Epithelial cell of esophagus (primary cell): ENCODE measurements at regions not wholly inside any gene's neighbourhood (a gene's known extent, or its start where the extent isn't known, plus 50 kb on each side); places are given as distances from the start of the nearest gene placed in this dataset.
A peak's percentile ranks its signal among the peaks of the same experiment; 100 is the strongest.

ENCODE experiments used
- DNase-seq: peaks from one replicate; pipeline ENCODE4 v3.0.0; 2010; ENCODE audit warnings: low read depth
- H3K4me3 ChIP-seq: 2 replicates; pipeline ENCODE4 v1.5.1; 2011; ENCODE audit warnings: mild to moderate bottlenecking, low read length, control low read depth
- TF ChIP-seq, protein P1 (sequence below): IDR thresholded peaks from 2 replicates; pipeline ENCODE4 v1.5.1; 2011; ENCODE audit warnings: low read depth, mild to moderate bottlenecking, low read length, control low read depth, inconsistent platforms; ENCODE audit not compliant: insufficient read depth; ENCODE audit errors: missing control alignments

- no peak for DNase-seq
- H3K4me3 ChIP-seq = no peak overlapping the region
- TF ChIP-seq, protein P1, sequence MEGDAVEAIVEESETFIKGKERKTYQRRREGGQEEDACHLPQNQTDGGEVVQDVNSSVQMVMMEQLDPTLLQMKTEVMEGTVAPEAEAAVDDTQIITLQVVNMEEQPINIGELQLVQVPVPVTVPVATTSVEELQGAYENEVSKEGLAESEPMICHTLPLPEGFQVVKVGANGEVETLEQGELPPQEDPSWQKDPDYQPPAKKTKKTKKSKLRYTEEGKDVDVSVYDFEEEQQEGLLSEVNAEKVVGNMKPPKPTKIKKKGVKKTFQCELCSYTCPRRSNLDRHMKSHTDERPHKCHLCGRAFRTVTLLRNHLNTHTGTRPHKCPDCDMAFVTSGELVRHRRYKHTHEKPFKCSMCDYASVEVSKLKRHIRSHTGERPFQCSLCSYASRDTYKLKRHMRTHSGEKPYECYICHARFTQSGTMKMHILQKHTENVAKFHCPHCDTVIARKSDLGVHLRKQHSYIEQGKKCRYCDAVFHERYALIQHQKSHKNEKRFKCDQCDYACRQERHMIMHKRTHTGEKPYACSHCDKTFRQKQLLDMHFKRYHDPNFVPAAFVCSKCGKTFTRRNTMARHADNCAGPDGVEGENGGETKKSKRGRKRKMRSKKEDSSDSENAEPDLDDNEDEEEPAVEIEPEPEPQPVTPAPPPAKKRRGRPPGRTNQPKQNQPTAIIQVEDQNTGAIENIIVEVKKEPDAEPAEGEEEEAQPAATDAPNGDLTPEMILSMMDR = no peak
Measured at GRCh38 chr6:92770540-92770939, 648.8 kb downstream of the EPHA7 start.

- H3K4me3 ChIP-seq = no peak overlapping the region
- TF ChIP-seq, protein P1 = no peak
- peak; percentile 68 for DNase-seq
Measured at GRCh38 chr6:92767101-92767500, 652.3 kb downstream of the EPHA7 start.

DNA sequence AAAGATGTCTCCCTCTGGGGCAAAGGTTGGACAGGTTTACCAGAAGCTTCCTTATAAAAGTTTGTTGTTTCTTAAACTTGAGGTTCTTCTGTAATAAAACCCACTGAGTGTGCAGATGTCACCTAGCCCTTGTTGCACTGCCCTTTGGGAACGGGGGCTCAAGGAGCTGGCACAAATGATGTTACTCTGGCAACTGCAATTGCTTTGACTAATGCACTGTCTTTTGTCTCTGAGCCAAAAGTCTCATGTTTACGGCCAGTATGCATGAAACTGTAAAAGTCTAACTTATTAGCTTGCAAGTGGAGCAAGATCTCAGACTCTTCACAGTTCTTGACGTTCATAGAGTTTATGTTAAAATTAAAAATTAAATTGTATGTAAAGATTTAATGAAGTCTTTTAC is 655.7 kb downstream of the EPHA7 start:
- no peak overlapping the region for H3K4me3 ChIP-seq
- TF ChIP-seq, protein P1 = no peak
- no peak for DNase-seq

DNA sequence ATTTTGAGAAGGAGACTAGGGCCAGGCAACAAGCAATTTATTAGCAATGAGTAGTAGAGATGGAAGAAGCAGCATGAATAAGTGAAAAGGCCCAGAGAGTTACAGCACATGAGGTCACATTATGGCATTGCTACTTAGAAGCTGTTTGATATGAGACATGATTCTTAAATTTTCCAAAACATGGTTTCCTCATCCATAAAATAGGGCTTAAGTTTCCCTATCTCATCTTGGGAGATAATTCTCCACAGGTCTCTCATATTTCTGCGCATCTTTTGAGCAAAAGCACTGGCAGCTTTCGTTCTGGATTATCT is 656.1 kb downstream of the EPHA7 start:
- TF ChIP-seq, protein P1 = no peak
- DNase-seq = no peak
- H3K4me3 ChIP-seq = no peak overlapping the region

GRCh38 chr6:92762443-92763273 is 656.7 kb downstream of the EPHA7 start:
- TF ChIP-seq, protein P1 = no peak

DNA sequence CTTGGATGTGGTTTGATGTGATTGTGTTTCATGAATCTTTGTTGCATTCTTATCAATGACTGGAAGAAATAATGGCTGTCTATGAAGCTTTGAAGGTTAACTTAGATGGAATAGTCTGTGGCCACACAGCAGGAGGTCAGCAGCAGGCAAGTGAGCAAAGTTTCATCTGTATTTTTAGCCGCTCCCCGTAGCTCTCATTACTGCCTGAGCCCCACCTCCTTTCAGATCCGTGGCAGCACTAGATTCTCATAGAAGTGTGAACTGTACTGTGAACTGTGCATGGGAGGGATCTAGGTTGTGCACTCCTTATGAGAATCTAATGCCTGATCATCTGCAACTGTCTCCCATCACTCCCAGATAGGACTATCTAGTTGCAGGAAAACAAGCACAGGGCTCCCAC is 660.2 kb downstream of the EPHA7 start:
- DNase-seq = no peak
- H3K4me3 ChIP-seq = no peak overlapping the region
- TF ChIP-seq, protein P1 = no peak

More at GRCh38 chr6:92762443-92763273, 656.7 kb downstream of the EPHA7 start:
- peak; percentile 68 for DNase-seq
- H3K4me3 ChIP-seq = no peak overlapping the region

- no peak for DNase-seq
- H3K4me3 ChIP-seq = no peak overlapping the region
- TF ChIP-seq, protein P1 = no peak
Measured at GRCh38 chr6:92757925-92758324, 661.4 kb downstream of the EPHA7 start.
